ENCODE measurements at regions not wholly inside any gene's neighbourhood (a gene's known extent, or its start where the extent isn't known, plus 50 kb on each side); places are given as distances from the start of the nearest gene placed in this dataset.

DNA sequence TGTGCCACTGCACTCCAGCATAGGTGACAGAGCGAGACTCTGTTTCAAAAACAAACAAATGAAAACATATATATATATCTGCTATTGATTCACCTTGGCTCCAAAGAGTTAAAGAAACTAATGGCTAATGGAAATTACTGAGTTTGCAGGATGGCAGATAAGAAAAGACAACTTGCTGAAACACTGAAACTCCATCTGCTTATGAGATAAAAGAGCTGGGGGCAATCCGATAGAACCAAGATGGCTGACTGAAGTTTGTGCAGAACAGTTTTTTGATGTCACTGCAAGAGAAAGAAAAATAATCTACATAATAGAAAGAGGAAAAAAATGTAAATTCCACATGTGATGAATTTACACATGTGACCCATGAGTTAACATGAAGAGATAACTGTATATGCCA is 88.2 kb downstream of the LRATD1 start:
- TF ChIP-seq GABPA (IDR thresholded peaks at IDR 0.05; ENCODE audit: low read depth) (no peak), TAF1 (IDR thresholded peaks at IDR 0.05; ENCODE audit: borderline replicate concordance, low read depth, low read length) (no peak), HDGF (IDR thresholded peaks at IDR 0.05) (no peak), RAD51 (IDR thresholded peaks at IDR 0.05) (no peak), JUNB (IDR thresholded peaks at IDR 0.05) (no peak), POLR2A (IDR thresholded peaks at IDR 0.05; ENCODE audit: low read depth, low read length) (no peak)
- TF ChIP-seq, protein P1, sequence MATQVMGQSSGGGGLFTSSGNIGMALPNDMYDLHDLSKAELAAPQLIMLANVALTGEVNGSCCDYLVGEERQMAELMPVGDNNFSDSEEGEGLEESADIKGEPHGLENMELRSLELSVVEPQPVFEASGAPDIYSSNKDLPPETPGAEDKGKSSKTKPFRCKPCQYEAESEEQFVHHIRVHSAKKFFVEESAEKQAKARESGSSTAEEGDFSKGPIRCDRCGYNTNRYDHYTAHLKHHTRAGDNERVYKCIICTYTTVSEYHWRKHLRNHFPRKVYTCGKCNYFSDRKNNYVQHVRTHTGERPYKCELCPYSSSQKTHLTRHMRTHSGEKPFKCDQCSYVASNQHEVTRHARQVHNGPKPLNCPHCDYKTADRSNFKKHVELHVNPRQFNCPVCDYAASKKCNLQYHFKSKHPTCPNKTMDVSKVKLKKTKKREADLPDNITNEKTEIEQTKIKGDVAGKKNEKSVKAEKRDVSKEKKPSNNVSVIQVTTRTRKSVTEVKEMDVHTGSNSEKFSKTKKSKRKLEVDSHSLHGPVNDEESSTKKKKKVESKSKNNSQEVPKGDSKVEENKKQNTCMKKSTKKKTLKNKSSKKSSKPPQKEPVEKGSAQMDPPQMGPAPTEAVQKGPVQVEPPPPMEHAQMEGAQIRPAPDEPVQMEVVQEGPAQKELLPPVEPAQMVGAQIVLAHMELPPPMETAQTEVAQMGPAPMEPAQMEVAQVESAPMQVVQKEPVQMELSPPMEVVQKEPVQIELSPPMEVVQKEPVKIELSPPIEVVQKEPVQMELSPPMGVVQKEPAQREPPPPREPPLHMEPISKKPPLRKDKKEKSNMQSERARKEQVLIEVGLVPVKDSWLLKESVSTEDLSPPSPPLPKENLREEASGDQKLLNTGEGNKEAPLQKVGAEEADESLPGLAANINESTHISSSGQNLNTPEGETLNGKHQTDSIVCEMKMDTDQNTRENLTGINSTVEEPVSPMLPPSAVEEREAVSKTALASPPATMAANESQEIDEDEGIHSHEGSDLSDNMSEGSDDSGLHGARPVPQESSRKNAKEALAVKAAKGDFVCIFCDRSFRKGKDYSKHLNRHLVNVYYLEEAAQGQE (IDR thresholded peaks at IDR 0.05; ENCODE audit: low read depth, low read length) = no peak
- TF ChIP-seq, protein P2, sequence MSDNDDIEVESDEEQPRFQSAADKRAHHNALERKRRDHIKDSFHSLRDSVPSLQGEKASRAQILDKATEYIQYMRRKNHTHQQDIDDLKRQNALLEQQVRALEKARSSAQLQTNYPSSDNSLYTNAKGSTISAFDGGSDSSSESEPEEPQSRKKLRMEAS (IDR thresholded peaks at IDR 0.05; ENCODE audit: low read depth, low read length) = no peak
- TF ChIP-seq, protein P3, sequence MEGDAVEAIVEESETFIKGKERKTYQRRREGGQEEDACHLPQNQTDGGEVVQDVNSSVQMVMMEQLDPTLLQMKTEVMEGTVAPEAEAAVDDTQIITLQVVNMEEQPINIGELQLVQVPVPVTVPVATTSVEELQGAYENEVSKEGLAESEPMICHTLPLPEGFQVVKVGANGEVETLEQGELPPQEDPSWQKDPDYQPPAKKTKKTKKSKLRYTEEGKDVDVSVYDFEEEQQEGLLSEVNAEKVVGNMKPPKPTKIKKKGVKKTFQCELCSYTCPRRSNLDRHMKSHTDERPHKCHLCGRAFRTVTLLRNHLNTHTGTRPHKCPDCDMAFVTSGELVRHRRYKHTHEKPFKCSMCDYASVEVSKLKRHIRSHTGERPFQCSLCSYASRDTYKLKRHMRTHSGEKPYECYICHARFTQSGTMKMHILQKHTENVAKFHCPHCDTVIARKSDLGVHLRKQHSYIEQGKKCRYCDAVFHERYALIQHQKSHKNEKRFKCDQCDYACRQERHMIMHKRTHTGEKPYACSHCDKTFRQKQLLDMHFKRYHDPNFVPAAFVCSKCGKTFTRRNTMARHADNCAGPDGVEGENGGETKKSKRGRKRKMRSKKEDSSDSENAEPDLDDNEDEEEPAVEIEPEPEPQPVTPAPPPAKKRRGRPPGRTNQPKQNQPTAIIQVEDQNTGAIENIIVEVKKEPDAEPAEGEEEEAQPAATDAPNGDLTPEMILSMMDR (IDR thresholded peaks at IDR 0.05 in 2 of 3, conservative IDR thresholded peaks at IDR 0.05 in 1 of 3; ENCODE audit: control insufficient read depth in 2 of 3, extremely low read depth in 1 of 3, insufficient read depth in 1 of 3, low read depth in 3 of 3, low read length in 3 of 3) = no peak

All from GM12878 (cell line).